ENCODE measurements at regions not wholly inside any gene's neighbourhood (a gene's known extent, or its start where the extent isn't known, plus 50 kb on each side); places are given as distances from the start of the nearest gene placed in this dataset.
A peak's percentile ranks its signal among the peaks of the same experiment; 100 is the strongest.

DNA sequence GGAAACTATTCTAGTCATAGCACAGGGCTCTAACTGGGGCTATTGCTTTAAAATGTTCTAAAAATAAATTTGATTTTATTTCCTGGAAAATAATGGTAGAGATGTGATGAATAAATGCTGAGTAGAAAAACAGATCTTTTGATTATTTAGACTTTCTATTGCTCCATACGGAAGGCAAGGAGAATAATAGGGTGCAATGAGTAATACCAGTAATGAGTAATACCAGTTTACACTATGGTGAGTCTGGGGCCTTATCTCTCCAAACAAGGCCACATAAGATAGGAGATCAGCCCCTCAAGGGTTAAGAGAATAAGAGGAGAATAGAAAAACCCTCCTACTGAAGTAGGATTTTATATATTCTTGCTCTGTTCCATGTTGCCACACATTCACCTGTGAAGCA is 390.4 kb downstream of the KLF5 start:
- DNase-seq (ENCODE audit: low spot score), result no peak

DNA sequence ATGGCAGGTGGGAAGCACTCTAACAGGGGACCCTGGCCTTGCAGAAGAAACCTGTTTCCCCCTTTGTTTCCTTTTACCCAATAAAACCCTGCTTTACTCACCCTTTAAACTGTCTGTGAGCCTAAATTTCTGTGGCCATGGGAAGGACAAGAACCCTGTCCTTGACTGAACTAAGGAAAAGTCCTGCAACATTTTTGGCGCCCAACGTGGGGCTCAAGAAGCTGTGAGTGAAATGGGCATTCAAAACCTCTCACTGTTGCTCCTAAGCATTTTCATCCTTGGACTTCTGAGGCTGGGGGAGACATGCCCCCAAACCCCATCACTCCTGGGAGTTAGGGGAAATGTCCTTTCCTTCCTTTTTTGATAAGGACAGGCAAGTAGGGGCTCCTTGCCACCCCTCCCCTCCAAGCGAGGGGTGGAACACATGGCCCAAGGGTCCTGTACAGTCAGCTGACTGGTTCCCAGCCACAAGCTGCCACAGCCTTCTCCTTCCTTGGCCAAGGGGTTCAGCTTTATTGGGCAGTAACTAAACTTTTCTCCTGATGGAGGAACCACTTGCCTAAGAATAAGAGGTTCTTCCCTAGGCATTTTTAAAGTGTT is 381.6 kb downstream of the KLF5 start:
- no peak for DNase-seq (ENCODE audit: low spot score)

DNA sequence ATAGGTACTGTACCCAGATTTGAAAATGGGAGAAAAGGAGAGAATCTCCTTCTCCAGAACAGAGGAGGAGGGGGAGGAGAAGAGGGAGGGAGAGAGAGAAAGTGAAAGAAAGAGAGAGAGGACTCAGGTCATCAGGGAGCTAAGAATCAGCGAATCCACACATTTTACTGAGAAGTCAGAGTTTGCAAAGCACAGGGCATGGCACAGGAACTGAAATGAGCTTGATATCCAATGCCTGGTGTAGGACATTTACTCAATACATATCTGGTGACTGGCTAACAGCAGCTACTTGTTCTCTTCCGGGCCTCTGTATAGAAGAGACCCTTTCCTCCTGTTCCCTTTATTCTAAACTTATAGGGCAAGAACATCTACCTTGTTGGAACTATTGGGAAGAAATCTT is 375.1 kb downstream of the KLF5 start:
- no peak for DNase-seq (ENCODE audit: low spot score)

DNA sequence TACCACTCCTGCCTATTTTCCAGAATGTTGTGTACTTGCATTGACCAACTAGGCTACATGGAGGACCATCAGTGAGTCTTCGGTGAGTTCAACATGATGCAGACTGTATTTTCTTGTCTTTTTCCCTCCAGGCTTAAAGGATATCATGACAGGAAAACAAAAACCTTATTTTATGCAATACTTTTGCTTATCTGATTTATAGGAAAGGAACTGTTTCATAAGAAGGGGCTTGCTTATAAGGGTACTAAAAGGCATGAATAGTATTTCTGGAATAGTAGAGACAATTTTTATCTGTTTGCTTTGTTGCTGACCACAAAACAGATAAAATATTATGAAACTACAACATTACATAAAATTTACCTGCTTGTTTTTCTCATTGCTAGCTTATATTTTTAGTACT is 374.7 kb downstream of the KLF5 start:
- no peak for DNase-seq (ENCODE audit: low spot score)

DNA sequence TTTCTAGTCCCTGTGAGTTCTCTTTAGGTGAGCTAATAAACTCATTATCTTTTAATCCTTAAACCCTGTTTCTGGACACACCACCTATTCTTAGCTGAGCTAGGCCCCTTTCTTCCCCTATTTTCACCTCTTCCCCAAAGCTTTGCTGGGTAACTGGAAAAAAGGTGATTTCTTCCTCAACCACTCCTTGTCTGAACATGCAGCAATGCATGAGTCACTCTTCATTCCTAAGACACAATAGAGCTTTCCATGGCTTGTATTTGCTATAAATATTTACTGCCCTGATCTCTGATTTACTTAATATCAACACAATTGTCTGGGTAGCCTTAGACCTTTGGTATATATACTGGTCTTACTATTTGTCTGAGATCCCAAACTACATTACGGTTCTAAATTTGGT is 370.9 kb downstream of the KLF5 start:
- DNase-seq (ENCODE audit: low spot score), result peak; percentile 21

DNA sequence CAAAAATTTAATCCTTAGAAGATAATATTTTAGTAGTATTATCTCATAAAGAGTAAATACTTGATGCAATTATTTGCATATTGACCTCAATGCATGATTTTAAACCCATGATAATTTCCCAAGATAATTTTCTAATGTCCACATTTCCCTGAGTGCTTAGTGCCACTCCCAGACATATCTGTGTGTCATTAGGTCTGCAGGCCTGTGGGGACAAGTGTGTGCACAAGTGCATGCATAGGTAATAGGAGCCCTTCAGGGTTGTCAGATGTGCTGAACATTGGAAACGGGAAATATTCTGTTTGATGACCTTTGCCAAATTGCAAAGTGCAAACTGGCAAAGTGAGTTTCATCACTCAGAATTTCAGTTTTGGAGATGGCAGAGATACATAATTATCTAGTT is 369.9 kb downstream of the KLF5 start:
- no peak for DNase-seq (ENCODE audit: low spot score)

DNA sequence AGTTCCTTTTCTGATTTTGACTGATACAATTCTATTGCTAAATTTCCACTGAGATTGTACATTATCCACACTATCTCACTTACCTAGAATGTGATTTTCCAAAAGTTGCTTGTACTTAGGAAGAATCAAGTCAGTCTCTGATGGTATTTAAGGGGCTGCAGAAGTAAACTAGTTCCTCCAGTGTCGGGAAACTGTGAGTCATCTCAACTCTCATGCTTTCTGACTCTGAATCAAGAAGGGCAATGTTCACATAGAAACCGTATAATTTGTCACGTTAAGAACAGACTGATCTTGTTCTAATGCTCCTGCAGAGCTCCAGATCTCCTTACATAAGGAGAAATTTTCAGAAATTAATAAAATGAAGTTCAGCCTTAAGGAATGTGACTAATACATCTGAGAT is 369.3 kb downstream of the KLF5 start:
- DNase-seq (ENCODE audit: low spot score), result peak; percentile 19

DNA sequence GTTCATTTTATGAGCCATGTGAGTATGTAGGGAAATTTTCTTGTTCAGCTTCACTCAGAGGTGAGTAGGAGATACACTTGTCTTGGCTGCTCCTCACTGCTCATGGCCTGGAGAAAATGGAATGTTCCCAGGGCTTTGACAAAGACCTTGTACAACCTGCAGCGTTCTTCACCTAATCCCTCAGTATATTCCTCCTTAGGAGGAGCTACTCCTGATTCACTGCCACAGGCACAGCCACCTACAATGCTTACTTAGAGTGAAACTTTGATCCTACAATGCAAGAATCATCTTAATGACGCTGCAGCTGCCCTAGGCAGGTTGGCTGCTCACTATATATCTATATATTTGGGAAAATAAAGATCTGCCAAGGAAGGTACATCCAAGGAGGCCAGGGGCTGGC is 364.2 kb downstream of the KLF5 start:
- no peak for DNase-seq (ENCODE audit: low spot score)

DNA sequence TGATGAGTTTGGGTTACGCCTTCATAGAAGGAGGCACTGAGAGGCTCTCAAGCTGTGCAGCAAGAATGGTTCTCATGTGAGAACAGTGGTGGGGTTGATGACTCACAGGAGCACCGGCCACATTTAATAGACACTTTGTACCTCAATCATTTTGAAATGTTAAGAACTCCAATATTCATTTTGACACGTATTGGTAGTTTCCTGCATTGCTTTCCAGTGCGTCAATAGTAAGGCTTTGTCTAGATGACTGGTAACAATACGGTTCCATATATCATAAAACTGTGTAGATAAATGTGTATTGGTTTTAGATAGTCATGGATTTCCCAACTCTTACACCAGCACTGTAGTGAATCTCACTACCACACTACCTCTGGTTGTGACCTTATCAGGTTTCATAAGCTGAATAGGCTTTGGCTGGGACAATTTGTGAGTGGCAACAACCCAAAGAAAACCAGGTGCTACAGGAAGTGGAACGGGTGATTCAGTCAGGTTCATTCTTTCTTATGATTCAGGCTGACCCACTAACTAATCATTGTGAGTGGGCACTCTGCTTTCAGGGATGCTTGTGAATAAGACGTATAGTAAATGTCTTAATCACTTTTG is 362.6 kb downstream of the KLF5 start:
- no peak for DNase-seq (ENCODE audit: low spot score)

DNA sequence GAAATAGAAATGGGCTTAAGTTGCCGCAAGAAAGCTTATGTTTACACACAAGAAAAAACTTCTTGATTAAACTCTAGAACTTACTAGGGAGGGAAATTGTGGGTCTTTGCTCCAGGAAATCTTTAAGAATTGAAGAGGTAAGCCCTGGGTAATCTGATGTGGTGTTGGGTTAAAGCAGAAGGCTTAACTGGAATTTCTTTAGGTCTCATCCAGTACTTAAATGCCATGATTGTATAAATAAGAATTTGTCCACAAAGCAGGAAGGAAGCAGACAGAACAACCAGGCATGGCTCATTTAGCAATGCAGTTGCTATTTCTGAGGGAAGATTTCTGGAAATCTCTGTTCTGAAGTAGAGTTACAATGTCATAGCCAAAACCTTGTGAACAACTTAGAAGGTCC is 360.4 kb downstream of the KLF5 start:
- no peak for DNase-seq (ENCODE audit: low spot score)

DNA sequence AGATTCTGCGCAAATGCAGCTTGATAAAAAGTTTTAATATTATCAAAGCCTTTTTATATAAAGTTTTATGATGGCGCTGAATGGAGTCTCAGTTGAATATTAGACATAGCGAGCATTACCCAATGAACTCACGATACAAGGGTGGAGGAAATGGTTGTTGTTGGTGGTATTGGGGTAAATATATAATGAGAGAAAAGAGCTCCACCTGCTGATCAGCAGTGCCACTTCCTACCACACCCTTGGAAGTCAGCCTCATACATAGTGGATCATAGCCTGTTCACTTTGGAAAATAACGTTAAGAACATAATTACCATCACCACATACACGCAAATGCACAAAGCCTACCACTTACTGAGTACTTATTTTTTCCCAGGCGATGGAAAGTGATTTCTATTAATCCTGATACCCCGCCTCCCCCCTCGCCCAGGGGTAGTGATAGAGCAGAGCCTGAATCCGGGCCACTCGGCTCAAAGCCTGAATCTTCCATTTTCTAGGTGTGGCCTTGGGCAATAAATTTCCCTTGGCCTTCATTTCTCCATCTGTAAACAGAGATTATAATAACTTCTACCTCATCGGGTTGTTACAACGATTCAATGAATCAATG is 358.3 kb downstream of the KLF5 start:
- DNase-seq (ENCODE audit: low spot score), result peak; percentile 20

DNA sequence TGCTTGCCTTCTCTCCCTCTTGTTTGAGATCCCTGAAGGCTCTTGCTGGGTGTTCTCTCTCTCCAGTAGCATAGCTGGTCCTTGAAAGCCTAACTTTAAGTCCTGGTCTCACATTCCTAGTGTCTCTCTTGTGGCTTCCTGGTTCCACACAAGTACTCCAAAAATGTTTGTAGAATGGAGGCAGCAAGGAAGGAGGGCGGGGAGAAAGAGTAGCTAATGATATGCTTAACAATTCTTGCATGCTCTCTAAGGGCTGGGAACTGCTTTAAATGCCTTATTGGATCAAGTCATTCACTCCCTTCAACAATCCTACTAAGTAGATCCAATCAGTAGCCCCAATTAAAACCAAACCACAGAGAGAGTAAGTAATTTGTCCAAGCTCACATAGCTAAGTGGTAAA is 357.3 kb downstream of the KLF5 start:
- DNase-seq (ENCODE audit: low spot score), result peak; percentile 10

DNA sequence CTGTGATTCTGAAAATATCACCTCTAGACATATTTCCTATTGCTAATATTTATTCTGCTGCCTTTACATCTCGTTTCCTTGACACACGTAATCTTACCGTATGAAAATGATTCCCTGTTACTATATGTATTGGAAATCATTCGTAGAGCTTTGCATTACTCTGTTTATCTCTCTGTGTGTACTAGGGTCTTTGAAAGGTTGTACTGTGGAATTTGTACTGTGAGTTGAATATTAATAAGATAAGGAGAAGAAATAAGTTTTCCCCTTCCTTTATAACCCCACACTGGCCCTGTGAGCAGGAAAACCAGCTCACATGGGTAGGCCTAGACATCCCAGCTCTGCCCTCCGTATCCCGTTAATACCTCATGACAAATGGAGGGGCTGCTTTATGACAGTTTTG is 354.9 kb downstream of the KLF5 start:
- no peak for DNase-seq (ENCODE audit: low spot score)

DNA sequence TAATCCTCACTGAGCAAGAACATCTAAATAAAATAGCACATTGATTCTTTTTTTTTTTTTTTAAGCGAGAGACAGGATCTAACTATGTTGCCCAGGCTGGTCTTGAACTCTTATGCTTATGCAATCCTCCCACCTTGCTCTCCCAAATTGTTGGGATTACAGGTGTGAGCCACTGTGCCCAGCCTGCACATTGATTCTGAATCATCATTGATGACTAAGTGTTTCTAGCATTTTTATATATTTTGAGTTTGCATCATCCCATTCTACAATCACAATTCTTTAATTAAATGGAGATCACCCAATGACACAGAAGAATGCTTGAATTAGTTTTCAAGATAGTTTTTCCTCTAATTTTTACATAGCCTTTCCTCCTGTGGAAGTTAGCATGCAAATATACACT is 354.1 kb downstream of the KLF5 start:
- DNase-seq (ENCODE audit: low spot score), result no peak

DNA sequence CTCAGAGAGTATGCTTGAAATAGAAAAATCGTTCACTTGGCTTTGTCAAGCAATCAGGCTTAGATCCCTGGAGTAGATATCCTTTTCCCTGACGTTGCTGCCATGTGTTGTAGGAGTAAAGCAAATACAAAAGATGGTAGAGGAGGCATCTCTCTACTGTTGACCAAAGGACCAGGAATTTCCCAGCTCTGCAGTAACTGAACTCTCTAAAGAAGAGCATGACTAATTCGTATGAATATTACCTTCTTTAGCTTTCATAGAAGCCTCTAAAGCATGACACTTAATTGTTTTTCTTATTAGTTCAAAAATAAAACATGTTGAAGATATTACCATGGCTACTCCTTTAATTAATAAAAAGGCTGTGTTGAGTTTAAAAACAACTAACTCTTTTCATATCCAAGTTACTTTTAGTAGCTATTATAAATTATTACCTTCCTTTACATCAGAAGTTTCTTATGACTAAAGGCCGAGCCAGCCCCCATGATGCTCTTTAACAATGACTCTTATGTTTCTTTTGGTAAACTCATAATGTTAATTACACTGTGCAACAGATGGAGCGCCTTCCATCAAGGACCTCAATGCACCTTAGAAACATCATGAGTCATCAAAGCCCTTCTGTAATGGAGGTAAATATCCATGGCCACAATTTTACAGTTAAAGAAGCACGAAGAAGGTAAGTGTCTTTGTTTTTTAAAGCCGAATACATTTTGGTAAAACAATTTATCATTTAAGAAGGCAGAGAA is 352.4 kb downstream of the KLF5 start:
- DNase-seq (ENCODE audit: low spot score), result no peak

DNA sequence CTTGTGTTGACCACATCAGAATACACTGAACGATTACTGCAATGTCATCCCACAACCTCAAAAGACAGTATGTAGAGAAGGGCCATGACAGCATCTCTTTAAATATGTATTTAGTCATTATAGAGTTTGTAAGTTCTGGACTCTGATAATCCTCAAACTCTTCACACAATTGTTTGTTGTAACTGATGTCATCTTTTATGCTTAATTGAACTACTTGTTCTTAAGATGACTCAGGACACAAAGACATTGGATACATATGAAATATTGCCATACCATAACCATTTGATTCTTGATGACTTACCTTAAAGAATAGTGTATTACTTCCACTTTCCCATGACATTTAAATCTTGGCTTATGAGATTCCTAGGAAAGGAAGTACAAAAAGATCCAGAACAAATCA is 347.6 kb downstream of the KLF5 start:
- DNase-seq (ENCODE audit: low spot score), result no peak

DNA sequence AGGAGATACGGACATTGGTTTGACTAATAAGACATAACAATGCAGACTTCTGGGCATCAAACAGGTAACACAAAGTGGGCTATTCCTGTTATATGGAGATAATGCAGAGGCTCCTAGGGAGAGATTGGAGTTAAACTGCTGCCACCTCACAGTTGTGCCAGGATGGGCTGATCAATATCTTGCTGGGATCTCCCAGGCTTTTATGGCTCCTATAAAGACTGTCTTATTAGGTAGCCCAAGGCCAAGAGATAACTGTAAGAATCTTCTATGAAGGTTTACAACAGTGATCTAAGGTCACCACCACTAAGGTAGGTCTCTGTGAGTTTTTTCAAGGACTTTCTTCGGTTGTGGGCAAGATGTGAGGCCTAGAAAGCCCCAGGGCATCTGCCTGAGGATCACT is 345.8 kb downstream of the KLF5 start:
- DNase-seq (ENCODE audit: low spot score), result no peak

DNA sequence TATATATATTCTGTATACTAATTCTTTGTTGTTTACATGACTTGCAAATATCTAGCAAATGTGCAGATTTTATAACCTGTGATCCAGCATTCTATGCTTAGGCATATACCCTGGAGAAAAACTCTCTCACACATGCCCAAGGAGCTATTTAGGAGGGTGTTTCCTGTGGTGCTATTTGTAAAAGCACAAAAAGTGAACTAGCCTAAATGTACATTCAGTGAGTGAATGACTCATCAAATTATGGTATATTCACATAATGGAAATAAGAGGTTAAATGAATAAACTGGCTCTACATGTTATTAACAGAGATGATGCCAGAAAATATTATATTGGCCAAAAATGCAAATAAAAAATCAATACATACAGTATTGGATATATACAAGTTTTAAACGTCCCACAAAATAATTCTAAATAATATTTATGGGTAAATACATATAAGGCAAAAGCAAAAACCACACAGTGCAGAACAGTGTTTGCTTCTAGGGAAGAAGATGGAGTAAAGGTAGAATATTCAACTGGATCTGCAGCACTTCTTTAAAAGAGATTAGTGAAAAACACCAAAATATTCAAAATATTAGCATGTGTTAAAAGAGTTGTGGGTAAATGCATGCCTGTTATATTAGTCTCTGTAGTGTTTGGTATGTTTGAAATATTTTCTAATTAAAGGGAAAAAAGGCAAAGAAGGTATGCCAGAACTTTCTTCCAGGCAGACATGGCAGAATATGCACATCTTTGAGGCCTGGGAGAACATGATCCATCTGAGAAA is 344.7 kb downstream of the KLF5 start:
- DNase-seq (ENCODE audit: low spot score), result no peak

DNA sequence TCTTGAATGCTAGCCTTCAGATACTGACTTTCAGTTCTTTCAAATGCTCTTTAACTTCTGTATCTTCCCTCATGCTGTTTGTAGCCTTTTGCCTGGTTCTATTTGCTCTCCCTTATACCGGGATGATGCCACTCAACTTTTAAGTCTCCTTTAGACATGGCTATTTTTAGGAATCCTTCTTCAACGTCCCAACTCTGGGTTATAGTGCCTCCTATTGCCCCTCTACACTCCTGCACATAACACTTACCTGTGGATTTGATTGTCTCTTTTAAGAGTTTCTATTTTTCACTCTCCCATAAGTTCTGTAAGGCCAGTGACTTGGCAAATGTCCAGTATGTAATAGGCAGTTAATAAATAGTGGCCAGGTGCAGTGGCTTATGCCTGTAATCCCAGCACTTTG is 343.0 kb downstream of the KLF5 start:
- no peak for DNase-seq (ENCODE audit: low spot score)

DNA sequence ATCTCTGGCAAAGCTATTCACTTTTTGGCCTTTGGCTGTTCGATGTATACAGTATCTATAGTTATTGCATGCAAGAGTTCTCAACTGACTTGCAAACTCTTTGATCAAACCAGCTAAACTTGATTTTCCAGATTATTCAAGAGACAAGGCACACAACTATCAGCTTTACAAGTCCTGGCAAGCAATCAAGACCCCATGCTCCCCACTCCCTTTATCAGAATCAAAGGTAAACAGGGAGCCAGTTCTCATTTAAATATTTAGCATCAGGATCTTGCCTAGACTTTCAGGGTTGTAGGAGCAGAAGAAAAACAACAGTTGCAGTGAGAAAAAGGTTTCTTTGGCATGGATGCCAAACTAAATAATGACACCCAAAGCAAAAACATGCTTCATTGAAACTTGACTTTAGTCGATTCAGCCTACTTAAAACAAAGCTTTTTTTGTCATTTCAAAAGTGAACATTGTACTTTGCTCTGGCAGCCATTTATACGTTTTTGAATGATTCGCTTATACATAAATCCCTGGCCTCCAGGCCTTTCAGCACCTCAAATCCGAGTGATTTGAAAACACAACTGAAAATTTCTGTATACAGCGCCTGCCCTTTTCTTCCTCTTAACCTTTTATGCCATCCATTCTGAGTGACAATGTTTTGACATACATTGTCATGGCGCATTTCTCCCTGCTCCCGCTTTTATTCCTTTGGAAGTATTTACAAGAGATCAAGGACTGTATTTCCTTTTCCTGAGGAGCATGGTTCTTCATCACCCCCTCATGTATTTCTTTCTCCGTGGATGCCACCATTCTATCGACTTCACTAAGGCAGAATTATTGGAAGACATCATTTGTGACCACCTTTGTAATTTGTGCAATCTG is 340.8 kb downstream of the KLF5 start:
- DNase-seq (ENCODE audit: low spot score), result no peak

DNA sequence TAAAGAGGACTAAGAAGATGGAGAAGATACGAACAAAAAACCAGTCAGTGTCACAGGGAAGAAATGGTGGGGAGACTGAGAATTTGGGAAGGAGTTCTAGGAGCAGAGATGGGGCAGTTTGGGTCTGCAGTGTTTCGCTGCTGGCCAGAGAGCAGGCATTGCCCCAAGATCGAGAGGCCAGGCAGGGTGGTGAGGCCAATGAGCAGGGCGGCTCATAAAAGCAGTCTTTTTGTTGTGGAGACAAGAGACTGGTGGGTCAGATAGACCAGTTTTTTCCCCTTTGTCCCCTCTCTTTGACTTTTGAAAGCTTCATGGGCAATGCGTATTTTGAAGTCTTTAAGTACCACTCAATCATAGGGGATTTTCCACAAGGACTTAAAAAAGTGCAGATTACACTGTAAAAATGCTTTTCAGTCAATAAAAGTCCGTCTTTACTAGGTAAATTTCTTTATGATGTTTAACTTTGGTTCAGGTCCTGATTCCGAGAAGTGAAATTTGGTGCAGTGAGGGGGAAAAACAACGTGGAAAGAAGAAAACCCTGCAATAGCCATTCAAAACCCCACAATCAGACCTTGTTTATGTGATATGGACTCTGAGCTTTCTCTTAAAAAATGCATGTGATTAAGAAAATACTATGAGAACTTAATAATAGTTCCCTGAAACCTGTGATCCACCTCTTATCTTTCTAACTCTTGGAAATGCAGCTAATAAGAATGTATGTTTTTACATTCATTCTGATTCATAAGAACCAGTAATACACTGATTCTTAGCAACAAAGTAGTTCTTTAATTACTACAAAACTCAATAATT is 338.9 kb downstream of the KLF5 start:
- DNase-seq (ENCODE audit: low spot score), result no peak

Measured in AG20443 (cell line).